H1 (cell line): ENCODE measurements at regions not wholly inside any gene's neighbourhood (a gene's known extent, or its start where the extent isn't known, plus 50 kb on each side); places are given as distances from the start of the nearest gene placed in this dataset.

Experiments used
- BCL11A ChIP-seq, 2 experiments: IDR thresholded peaks; one replicate each; pipeline ENCODE4 v1.6.1; 2011; ENCODE audit warnings: low read depth in 2 of 2, low read length in 2 of 2, mild to moderate bottlenecking in 2 of 2
- EP300 ChIP-seq, 2 experiments: IDR thresholded peaks; 1 replicate in 1 of 2; 2 replicates in 1 of 2; pipeline ENCODE4 v1.6.1; 2011 to 2012; ENCODE audit warnings: low read depth in 2 of 2, low read length in 2 of 2, mild to moderate bottlenecking in 2 of 2, borderline replicate concordance in 1 of 2, inconsistent platforms in 1 of 2, moderate library complexity in 1 of 2
- KDM1A ChIP-seq: fragments of 200-600, 300-600 bp; sonication (generic); IDR thresholded peaks from 2 replicates; pipeline ENCODE4 v1.7.1; 2016; ENCODE audit warnings: mild to moderate bottlenecking, low read length, borderline replicate concordance
- POU5F1 ChIP-seq: IDR thresholded peaks from 2 replicates; pipeline ENCODE4 v1.6.1; 2011; ENCODE audit warnings: low read depth, mild to moderate bottlenecking, low read length, moderate library complexity
- RXRA ChIP-seq: IDR thresholded peaks from 2 replicates; pipeline ENCODE4 v1.6.1; 2011; ENCODE audit warnings: low read depth, mild to moderate bottlenecking, low read length, moderate library complexity; ENCODE audit not compliant: insufficient read depth

DNA sequence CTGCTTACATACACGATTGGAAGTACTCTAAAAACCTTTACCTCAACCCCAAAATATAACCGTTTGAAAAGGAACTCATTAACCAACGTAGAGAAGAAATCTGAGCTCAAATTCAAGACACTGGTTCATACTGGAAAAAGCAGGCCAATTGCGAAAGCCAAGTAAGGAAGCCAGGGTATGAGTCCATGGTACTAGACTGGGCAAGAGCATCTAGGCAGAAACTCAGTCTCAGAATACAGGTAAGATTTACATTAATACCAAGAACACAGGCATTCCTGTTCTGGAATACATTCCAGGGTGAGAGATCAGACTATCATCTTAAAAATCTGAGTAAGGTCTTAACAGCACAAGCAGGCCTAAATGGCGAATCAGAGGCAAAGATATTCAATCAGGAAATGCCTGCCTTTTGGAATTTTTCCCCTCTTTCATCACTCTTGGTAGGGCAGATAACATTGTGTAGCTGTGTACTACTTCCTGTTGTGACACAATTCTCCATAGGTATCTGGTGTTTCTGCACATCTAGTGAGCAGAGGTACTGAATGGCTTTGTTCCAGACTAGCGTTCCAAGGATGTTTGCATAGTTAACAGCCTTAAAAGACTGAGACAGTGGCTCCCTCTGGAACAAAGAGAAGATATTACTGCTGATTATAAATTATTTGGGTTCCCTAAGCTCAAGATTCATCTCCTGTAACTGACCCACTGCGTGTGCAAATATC is 311.3 kb downstream of the PCDH19 start (continued):
- TF ChIP-seq RXRA: no peak
- TF ChIP-seq POU5F1: no peak
- no peak for TF ChIP-seq BCL11A (IDR thresholded peaks at IDR 0.05; ENCODE audit: low read depth in 2 of 2, low read length in 2 of 2)
- no peak for TF ChIP-seq KDM1A
- TF ChIP-seq EP300 (IDR thresholded peaks at IDR 0.05; ENCODE audit: borderline replicate concordance in 1 of 2, low read depth in 2 of 2, low read length in 2 of 2): no peak
- TF ChIP-seq, all 59 proteins: peak for 0
